PC-3 (cell line): ENCODE measurements at regions not wholly inside any gene's neighbourhood (a gene's known extent, or its start where the extent isn't known, plus 50 kb on each side); places are given as distances from the start of the nearest gene placed in this dataset.

Experiments used
- CTCF ChIP-seq: fragments of 300-600 bp; sonication (generic); conservative IDR thresholded peaks from 2 replicates; pipeline ENCODE4 v1.5.1; 2017; ENCODE audit warnings: antibody characterized with exemption, low read depth, mild to moderate bottlenecking, low read length
- EZH2 ChIP-seq: fragments of 300-600 bp; sonication (generic); IDR thresholded peaks from one replicate; pipeline ENCODE4 v1.6.1; 2017; ENCODE audit warnings: antibody characterized with exemption, mild to moderate bottlenecking, low read length; ENCODE audit not compliant: unreplicated experiment
- EZH2phosphoT487 ChIP-seq: fragments of 300-600 bp; sonication (generic); IDR thresholded peaks from 2 replicates; pipeline ENCODE4 v1.6.1; 2018; ENCODE audit warnings: mild to moderate bottlenecking, antibody characterized with exemption, low read length, borderline replicate concordance

- TF ChIP-seq EZH2 (no peak), CTCF (no peak), EZH2phosphoT487 (no peak)
Observed at GRCh38 chr1:198915327-198916231, 276.7 kb downstream of the PTPRC start.
